Loucy (cell line): ENCODE measurements at regions not wholly inside any gene's neighbourhood (a gene's known extent, or its start where the extent isn't known, plus 50 kb on each side); places are given as distances from the start of the nearest gene placed in this dataset.
"Not testable (repeated sequence)": the region's sequence is repeated elsewhere in the genome, so short reads cannot be mapped to it uniquely, and the experiment has no call there.

ENCODE experiments used
- H2AFZ ChIP-seq: fragments of 200-600 bp; sonication (generic); 2 replicates; pipeline ENCODE4 v1.6.0; 2016; ENCODE audit warnings: antibody characterized with exemption, mild to moderate bottlenecking, low read length, moderate library complexity
- H3F3A ChIP-seq: fragments of 200-600 bp; 2 replicates; pipeline ENCODE4 v1.6.0; 2016; ENCODE audit warnings: antibody characterized with exemption, low read depth, mild to moderate bottlenecking
- H3K27me3 ChIP-seq: fragments of 200-600 bp; sonication (generic); 2 replicates; pipeline ENCODE4 v1.6.1; 2014; ENCODE audit warnings: low read length, mild to moderate bottlenecking; ENCODE audit not compliant: insufficient read depth, poor library complexity, severe bottlenecking
- H3K36me3 ChIP-seq: fragments of 200-600 bp; sonication (generic); 2 replicates; pipeline ENCODE4 v1.6.1; 2016; ENCODE audit warnings: low read length; ENCODE audit not compliant: insufficient read depth
- H3K4me1 ChIP-seq: fragments of 200-600 bp; sonication (generic); 2 replicates; pipeline ENCODE4 v1.5.1; 2014; ENCODE audit warnings: low read length, mild to moderate bottlenecking; ENCODE audit not compliant: insufficient read depth, poor library complexity, severe bottlenecking
- H3K4me2 ChIP-seq: fragments of 200-600 bp; sonication (generic); 2 replicates; pipeline ENCODE4 v1.6.0; 2014; ENCODE audit warnings: antibody characterized with exemption, low read length, low read depth, mild to moderate bottlenecking; ENCODE audit not compliant: poor library complexity, severe bottlenecking
- H3K4me3 ChIP-seq: fragments of 200-600 bp; sonication (generic); 2 replicates; pipeline ENCODE4 v1.5.1; 2014; ENCODE audit warnings: low read length, mild to moderate bottlenecking, mixed read lengths; ENCODE audit not compliant: poor library complexity, severe bottlenecking
- H3K79me2 ChIP-seq: fragments of 200-600 bp; sonication (generic); 2 replicates; pipeline ENCODE4 v1.6.1; 2014; ENCODE audit warnings: low read length; ENCODE audit not compliant: insufficient read depth
- H3K9ac ChIP-seq: fragments of 200-600 bp; sonication (generic); 2 replicates; pipeline ENCODE4 v1.6.0; 2014; ENCODE audit warnings: mild to moderate bottlenecking, low read depth, low read length, moderate library complexity; ENCODE audit not compliant: poor library complexity, severe bottlenecking
- H3K9me2 ChIP-seq: fragments of 200-600 bp; sonication (generic); replicated peaks from 2 replicates; pipeline ENCODE4 v1.6.1; 2016; ENCODE audit warnings: low read depth, low read length, mixed read lengths
- H3K9me3 ChIP-seq: fragments of 200-600 bp; sonication (generic); 2 replicates; pipeline ENCODE4 v1.6.1; 2014; ENCODE audit warnings: mild to moderate bottlenecking, antibody characterized with exemption, low read length, low read depth; ENCODE audit not compliant: insufficient read depth
- H4K20me1 ChIP-seq: fragments of 200-600 bp; sonication (generic); 2 replicates; pipeline ENCODE4 v1.6.0; 2014; ENCODE audit warnings: antibody characterized with exemption, low read length, mild to moderate bottlenecking; ENCODE audit not compliant: insufficient read depth, poor library complexity, severe bottlenecking
- EZH2phosphoT487 ChIP-seq: fragments of 200-600 bp; IDR thresholded peaks from 2 replicates; pipeline ENCODE4 v1.6.1; 2018; ENCODE audit warnings: antibody characterized with exemption, mild to moderate bottlenecking, moderate library complexity, borderline replicate concordance
- TF ChIP-seq, protein P1 (sequence below): fragments of 200-600 bp; sonication (generic); conservative IDR thresholded peaks from 2 replicates; pipeline ENCODE4 v1.5.1; 2014; ENCODE audit warnings: mild to moderate bottlenecking, antibody characterized with exemption, low read length

DNA sequence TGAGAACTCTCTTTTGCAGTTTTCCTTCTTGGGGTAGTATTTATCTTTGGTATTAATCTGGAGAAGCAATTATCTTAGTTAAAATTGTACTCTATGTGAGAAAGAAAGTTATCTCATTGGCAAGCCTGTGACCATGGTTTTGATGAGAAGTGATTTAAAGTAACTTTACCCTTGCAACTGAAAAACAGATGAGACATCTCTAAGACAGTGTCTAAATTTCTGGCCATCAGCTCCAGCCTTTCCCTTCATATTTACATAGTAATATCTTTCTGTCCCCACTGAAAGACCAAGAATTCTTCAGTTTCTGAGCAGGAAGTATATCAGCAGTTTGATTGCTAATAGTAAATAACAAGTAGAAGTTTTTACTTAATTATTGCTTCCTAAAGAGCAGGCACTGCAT, 386.1 kb upstream of the SYNCRIP start:
- Histone ChIP-seq H3K9me2 (no peaks in the 10 kb centered on the region), H2AFZ (no peak overlapping the region), H3K4me1 (no peaks in the 10 kb centered on the region), H3K36me3 (no peaks in the 10 kb centered on the region), H3K79me2 (no peaks in the 10 kb centered on the region), H3K9me3 (no peaks in the 10 kb centered on the region), H3K27me3 (no peaks in the 10 kb centered on the region), H3F3A (no peaks in the 10 kb centered on the region), H4K20me1 (no peaks in the 10 kb centered on the region), H3K4me2 (no peak overlapping the region), H3K9ac (no peak overlapping the region), H3K4me3 (no peak overlapping the region)
- TF ChIP-seq, protein P1, sequence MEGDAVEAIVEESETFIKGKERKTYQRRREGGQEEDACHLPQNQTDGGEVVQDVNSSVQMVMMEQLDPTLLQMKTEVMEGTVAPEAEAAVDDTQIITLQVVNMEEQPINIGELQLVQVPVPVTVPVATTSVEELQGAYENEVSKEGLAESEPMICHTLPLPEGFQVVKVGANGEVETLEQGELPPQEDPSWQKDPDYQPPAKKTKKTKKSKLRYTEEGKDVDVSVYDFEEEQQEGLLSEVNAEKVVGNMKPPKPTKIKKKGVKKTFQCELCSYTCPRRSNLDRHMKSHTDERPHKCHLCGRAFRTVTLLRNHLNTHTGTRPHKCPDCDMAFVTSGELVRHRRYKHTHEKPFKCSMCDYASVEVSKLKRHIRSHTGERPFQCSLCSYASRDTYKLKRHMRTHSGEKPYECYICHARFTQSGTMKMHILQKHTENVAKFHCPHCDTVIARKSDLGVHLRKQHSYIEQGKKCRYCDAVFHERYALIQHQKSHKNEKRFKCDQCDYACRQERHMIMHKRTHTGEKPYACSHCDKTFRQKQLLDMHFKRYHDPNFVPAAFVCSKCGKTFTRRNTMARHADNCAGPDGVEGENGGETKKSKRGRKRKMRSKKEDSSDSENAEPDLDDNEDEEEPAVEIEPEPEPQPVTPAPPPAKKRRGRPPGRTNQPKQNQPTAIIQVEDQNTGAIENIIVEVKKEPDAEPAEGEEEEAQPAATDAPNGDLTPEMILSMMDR: no peak
- no peak for TF ChIP-seq EZH2phosphoT487

DNA sequence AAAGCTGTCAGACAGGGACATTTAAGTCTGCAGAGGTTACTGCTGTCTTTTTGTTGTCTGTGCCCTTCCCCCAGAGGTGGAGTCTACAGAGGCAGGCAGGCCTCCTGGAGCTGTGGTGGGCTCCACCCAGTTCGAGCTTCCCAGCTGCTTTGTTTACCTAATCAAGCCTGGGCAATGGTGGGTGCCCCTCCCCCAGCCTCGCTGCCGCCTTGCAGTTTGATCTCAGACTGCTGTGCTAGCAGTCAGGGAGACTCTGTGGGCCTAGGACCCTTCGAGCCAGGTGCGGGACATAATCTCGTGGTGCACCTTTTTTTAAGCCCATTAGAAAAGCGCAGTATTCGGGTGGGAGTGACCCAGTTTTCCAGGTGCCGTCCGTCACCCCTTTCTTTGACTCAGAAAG, 384.2 kb upstream of the SYNCRIP start:
- H3K9ac ChIP-seq, H3K9me3 ChIP-seq, H3K27me3 ChIP-seq, H3K9me2 ChIP-seq, H3K4me1 ChIP-seq, H3K4me2 ChIP-seq, H3K36me3 ChIP-seq, H3F3A ChIP-seq, H3K4me3 ChIP-seq, H4K20me1 ChIP-seq, H2AFZ ChIP-seq, H3K79me2 ChIP-seq: not testable (repeated sequence)

DNA sequence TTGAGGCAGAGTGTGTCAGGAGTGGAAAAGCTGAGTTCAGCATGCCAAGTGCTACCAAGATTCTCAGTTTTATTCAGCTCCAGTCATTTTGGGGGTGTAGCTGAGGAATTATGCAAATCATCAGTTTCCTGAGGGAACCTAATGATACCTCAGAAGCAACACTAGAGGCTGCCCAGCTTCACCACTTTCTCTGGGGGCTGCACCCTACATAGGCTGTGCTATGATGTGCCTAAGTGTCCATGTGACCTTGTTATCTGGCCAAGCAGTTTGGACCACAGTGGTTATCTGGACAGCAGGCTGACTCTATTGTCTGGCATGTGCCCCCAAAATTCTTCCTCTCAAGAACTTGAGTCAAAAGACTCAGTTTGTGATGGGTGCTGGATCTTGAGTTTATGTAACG, 374.6 kb upstream of the SYNCRIP start:
- Histone ChIP-seq H3K79me2 (no peaks in the 10 kb centered on the region), H3K36me3 (no peaks in the 10 kb centered on the region), H4K20me1 (no peaks in the 10 kb centered on the region), H3K4me1 (no peaks in the 10 kb centered on the region), H3K9me2 (no peaks in the 10 kb centered on the region), H3K4me3 (no peak overlapping the region), H3K9me3 (no peaks in the 10 kb centered on the region), H2AFZ (no peak overlapping the region), H3K9ac (no peak overlapping the region), H3K27me3 (no peaks in the 10 kb centered on the region), H3K4me2 (no peak overlapping the region), H3F3A (no peaks in the 10 kb centered on the region)
- no peak for TF ChIP-seq EZH2phosphoT487
- TF ChIP-seq, protein P1: no peak

DNA sequence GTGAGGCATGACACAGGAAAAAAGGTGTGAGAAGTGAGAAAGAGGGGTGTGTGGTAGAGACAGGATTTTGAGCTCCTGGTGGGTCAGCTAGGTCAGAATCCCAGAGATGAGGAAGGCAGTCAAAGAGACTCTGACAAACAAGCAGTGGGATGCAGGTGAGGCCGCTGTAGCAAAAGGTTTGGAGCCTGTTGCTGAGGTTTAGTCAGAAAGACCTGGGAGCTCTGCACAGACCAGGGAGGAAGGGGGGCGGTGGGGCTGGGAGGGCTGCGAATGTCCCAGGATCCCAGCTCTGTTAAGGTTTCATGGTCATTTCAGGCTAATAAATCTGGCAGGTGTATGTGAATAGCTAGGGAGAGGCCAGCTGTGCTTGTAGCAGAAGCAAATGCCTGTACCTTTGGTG, 373.9 kb upstream of the SYNCRIP start:
- Histone ChIP-seq H3K79me2 (no peaks in the 10 kb centered on the region), H3K27me3 (no peaks in the 10 kb centered on the region), H3F3A (no peaks in the 10 kb centered on the region), H3K4me1 (no peaks in the 10 kb centered on the region), H3K36me3 (no peaks in the 10 kb centered on the region), H3K4me2 (no peak overlapping the region), H3K9me3 (no peaks in the 10 kb centered on the region), H3K4me3 (no peak overlapping the region), H3K9ac (no peak overlapping the region), H4K20me1 (no peaks in the 10 kb centered on the region), H3K9me2 (no peaks in the 10 kb centered on the region), H2AFZ (no peak overlapping the region)
- no peak for TF ChIP-seq EZH2phosphoT487
- TF ChIP-seq, protein P1: no peak
